Mesenchymal stem cell (in vitro differentiated cells and primary cell): ENCODE measurements at regions not wholly inside any gene's neighbourhood (a gene's known extent, or its start where the extent isn't known, plus 50 kb on each side); places are given as distances from the start of the nearest gene placed in this dataset.

Source experiments
- DNase-seq: peaks from one replicate; pipeline ENCODE4 v3.0.0-alpha.2; 2013
- H2AFZ ChIP-seq: one replicate; pipeline ENCODE4 v1.6.1; 2013; ENCODE audit warnings: low read depth, mild to moderate bottlenecking, control low read depth, inconsistent platforms, low read length, moderate library complexity
- H2AK5ac ChIP-seq: 2 replicates; pipeline ENCODE4 v1.6.1; 2013; ENCODE audit warnings: low read length, moderate library complexity, mild to moderate bottlenecking, inconsistent platforms; ENCODE audit not compliant: severe bottlenecking
- H2BK120ac ChIP-seq: one replicate; pipeline ENCODE4 v1.6.1; 2013; ENCODE audit warnings: low read depth, mild to moderate bottlenecking, inconsistent platforms, low read length, moderate library complexity
- H2BK12ac ChIP-seq, 2 experiments: one replicate each; pipeline ENCODE4 v1.6.1; 2013; ENCODE audit warnings: inconsistent platforms in 2 of 2, low read length in 2 of 2, mild to moderate bottlenecking in 2 of 2, moderate library complexity in 2 of 2, control low read depth in 1 of 2
- H2BK15ac ChIP-seq: one replicate; pipeline ENCODE4 v1.6.1; 2013; ENCODE audit warnings: mild to moderate bottlenecking, low read depth, inconsistent platforms; ENCODE audit not compliant: poor library complexity, severe bottlenecking
- H2BK5ac ChIP-seq: 2 replicates; pipeline ENCODE4 v1.6.1; 2013; ENCODE audit warnings: low read depth, mild to moderate bottlenecking, low read length, control low read depth, inconsistent platforms; ENCODE audit not compliant: poor library complexity, severe bottlenecking
- H3K14ac ChIP-seq, 2 experiments: one replicate each; pipeline ENCODE4 v1.6.1; 2013; ENCODE audit warnings: inconsistent platforms in 2 of 2, low read length in 2 of 2, control low read depth in 1 of 2, mild to moderate bottlenecking in 1 of 2, moderate library complexity in 1 of 2
- H3K18ac ChIP-seq, 2 experiments: one replicate each; pipeline ENCODE4 v1.6.1; 2013; ENCODE audit warnings: inconsistent platforms in 2 of 2, low read length in 2 of 2, control low read depth in 1 of 2, low read depth in 1 of 2, mild to moderate bottlenecking in 1 of 2
- H3K23ac ChIP-seq, 2 experiments: one replicate each; pipeline ENCODE4 v1.6.1; 2013; ENCODE audit warnings: inconsistent platforms in 2 of 2, low read length in 2 of 2, mild to moderate bottlenecking in 2 of 2, moderate library complexity in 2 of 2, control low read depth in 1 of 2
- H3K27ac ChIP-seq: 2 replicates; pipeline ENCODE4 v1.5.1; 2013; ENCODE audit warnings: mild to moderate bottlenecking, moderate library complexity, low read length, control low read depth, inconsistent platforms; ENCODE audit not compliant: poor library complexity, severe bottlenecking
- H3K27me3 ChIP-seq, 2 experiments: 2 replicates each; pipeline versions ENCODE4 v1.6.1 to v1.7.0; 2013; ENCODE audit warnings: low read length in 2 of 2, mild to moderate bottlenecking in 2 of 2, moderate library complexity in 2 of 2, control low read depth in 1 of 2, inconsistent platforms in 1 of 2; ENCODE audit not compliant: control insufficient read depth in 1 of 2, insufficient read depth in 1 of 2
- H3K36me3 ChIP-seq, 2 experiments: 2 replicates each; pipeline versions ENCODE4 v1.6.1 to v1.7.0; 2013; ENCODE audit warnings: low read length in 2 of 2, control low read depth in 1 of 2, inconsistent platforms in 1 of 2, low read depth in 1 of 2, mild to moderate bottlenecking in 1 of 2; ENCODE audit not compliant: insufficient read depth in 2 of 2, control insufficient read depth in 1 of 2
- H3K4ac ChIP-seq, 2 experiments: one replicate each; pipeline ENCODE4 v1.6.1; 2013; ENCODE audit warnings: inconsistent platforms in 2 of 2, low read length in 2 of 2, mild to moderate bottlenecking in 2 of 2, moderate library complexity in 2 of 2, control low read depth in 1 of 2, low read depth in 1 of 2
- H3K4me1 ChIP-seq: 2 replicates; pipeline ENCODE4 v1.6.1; 2013; ENCODE audit warnings: low read depth, low read length, control low read depth; ENCODE audit not compliant: control insufficient read depth, insufficient read depth
- H3K4me2 ChIP-seq: 2 replicates; pipeline ENCODE4 v1.6.1; 2013; ENCODE audit warnings: low read length, mild to moderate bottlenecking, inconsistent platforms; ENCODE audit not compliant: poor library complexity, severe bottlenecking
- H3K4me3 ChIP-seq, 2 experiments: 2 replicates each; pipeline versions ENCODE4 v1.5.1 to v1.7.0; 2013; ENCODE audit warnings: low read length in 2 of 2, mild to moderate bottlenecking in 2 of 2, control low read depth in 1 of 2, low read depth in 1 of 2; ENCODE audit not compliant: insufficient read depth in 1 of 2
- H3K79me1 ChIP-seq: replicated peaks from 2 replicates; pipeline ENCODE4 v1.6.1; 2013; ENCODE audit warnings: mild to moderate bottlenecking, control low read depth, low read length, inconsistent platforms; ENCODE audit not compliant: poor library complexity, severe bottlenecking
- H3K9ac ChIP-seq: 2 replicates; pipeline ENCODE4 v1.7.0; 2013; ENCODE audit warnings: mild to moderate bottlenecking, low read length, moderate library complexity
- H3K9me3 ChIP-seq: 2 replicates; pipeline ENCODE4 v1.7.0; 2013; ENCODE audit warnings: mild to moderate bottlenecking, low read length; ENCODE audit not compliant: control insufficient read depth
- H4K8ac ChIP-seq: one replicate; pipeline ENCODE4 v1.6.1; 2013; ENCODE audit warnings: inconsistent platforms, mild to moderate bottlenecking, low read length, moderate library complexity
- H4K91ac ChIP-seq: one replicate; pipeline ENCODE4 v1.6.1; 2013; ENCODE audit warnings: mild to moderate bottlenecking, low read length, inconsistent platforms
- WGBS: methylation state at CpG from one replicate; pipeline ENCODE4 v1.1.7; 2013; ENCODE audit warnings: mixed read lengths; 5-methylcytosine and 5-hydroxymethylcytosine counted together

- Histone ChIP-seq H3K18ac (no peak overlapping the region), H3K14ac (no peak overlapping the region), H3K79me1 (no peaks in the 10 kb centered on the region), H2AK5ac (no peak overlapping the region), H3K9ac (no peak overlapping the region), H2BK5ac (no peak overlapping the region), H3K4me2 (no peak overlapping the region), H3K27ac (no peak overlapping the region), H3K4me1 (peaks cover 5% of the 10 kb centered on the region), H3K36me3 (no peaks in the 10 kb centered on the region), H2BK15ac (no peak overlapping the region), H3K4me3 (no peak overlapping the region), H3K23ac (no peak overlapping the region), H2BK12ac (no peak overlapping the region), H3K27me3 (no peaks in the 10 kb centered on the region), H3K9me3 (no peaks in the 10 kb centered on the region), H2AFZ (no peak overlapping the region), H3K4ac (no peak overlapping the region), H4K8ac (no peak overlapping the region), H2BK120ac (no peak overlapping the region), H4K91ac (no peak overlapping the region)
- WGBS: 33% methylated on average over 4 of the region's 4 CpGs
- peak; percentile 86 for DNase-seq
Observed at GRCh38 chr13:105937451-105937850, 598.0 kb downstream of the EFNB2 start.

- H3K36me3 ChIP-seq: no peaks in the 10 kb centered on the region
- WGBS: 57% methylated on average over 3 of the region's 5 CpGs
- no peak overlapping the region for H2AFZ ChIP-seq
- H2BK12ac ChIP-seq: peak overlapping the region in 1 of 2 experiments; percentile 45
- H3K79me1 ChIP-seq: no peaks in the 10 kb centered on the region
- no peaks in the 10 kb centered on the region for H3K9me3 ChIP-seq
- no peak overlapping the region for H3K23ac ChIP-seq
- H2BK15ac ChIP-seq: no peak overlapping the region
- H2BK120ac ChIP-seq: peak overlapping the region; percentile 83
- H3K4me2 ChIP-seq: no peak overlapping the region
- H4K8ac ChIP-seq: no peak overlapping the region
- no peak overlapping the region for H3K27ac ChIP-seq
- H3K14ac ChIP-seq: no peak overlapping the region
- no peak overlapping the region for H2AK5ac ChIP-seq
- H3K9ac ChIP-seq: no peak overlapping the region
- H3K4me1 ChIP-seq: peaks cover 5% of the 10 kb centered on the region
- no peak overlapping the region for H4K91ac ChIP-seq
- H3K27me3 ChIP-seq: no peaks in the 10 kb centered on the region
- DNase-seq: peak; percentile 69
- no peak overlapping the region for H3K4ac ChIP-seq
- peak overlapping the region in 1 of 2 experiments; percentile 43 for H3K18ac ChIP-seq
- no peak overlapping the region for H2BK5ac ChIP-seq
- H3K4me3 ChIP-seq: no peak overlapping the region
Observed at GRCh38 chr13:105936816-105937215, 598.6 kb downstream of the EFNB2 start.

- Histone ChIP-seq H3K23ac (no peak overlapping the region), H3K27ac (no peak overlapping the region), H3K18ac (no peak overlapping the region), H4K8ac (no peak overlapping the region), H3K4ac (no peak overlapping the region), H3K9me3 (no peaks in the 10 kb centered on the region), H3K79me1 (no peaks in the 10 kb centered on the region), H4K91ac (no peak overlapping the region), H3K9ac (no peak overlapping the region), H2BK12ac (no peak overlapping the region), H2BK5ac (no peak overlapping the region), H3K4me2 (no peak overlapping the region), H2AK5ac (no peak overlapping the region), H2BK120ac (no peak overlapping the region), H2AFZ (no peak overlapping the region), H3K4me3 (no peak overlapping the region), H2BK15ac (no peak overlapping the region), H3K4me1 (no peaks in the 10 kb centered on the region), H3K36me3 (no peaks in the 10 kb centered on the region), H3K27me3 (no peaks in the 10 kb centered on the region), H3K14ac (no peak overlapping the region)
- WGBS: 90% methylated on average over 4 of the region's 4 CpGs
- DNase-seq: no peak
Observed at GRCh38 chr13:105929505-105929904, 606.0 kb downstream of the EFNB2 start.

GRCh38 chr13:105928901-105929300, 606.6 kb downstream of the EFNB2 start:
- H2BK5ac ChIP-seq: no peak overlapping the region

More at GRCh38 chr13:105928901-105929300, 606.6 kb downstream of the EFNB2 start:
- no peaks in the 10 kb centered on the region for H3K9me3 ChIP-seq
- no peak overlapping the region for H4K8ac ChIP-seq
- no peak for DNase-seq
- no peaks in the 10 kb centered on the region for H3K27me3 ChIP-seq
- no peak overlapping the region for H2BK15ac ChIP-seq
- H2AFZ ChIP-seq: no peak overlapping the region
- H3K4ac ChIP-seq: no peak overlapping the region
- no peak overlapping the region for H3K9ac ChIP-seq
- H3K36me3 ChIP-seq: no peaks in the 10 kb centered on the region
- no peak overlapping the region for H3K23ac ChIP-seq
- no peak overlapping the region for H3K14ac ChIP-seq
- H3K4me2 ChIP-seq: no peak overlapping the region
- H2AK5ac ChIP-seq: no peak overlapping the region
- H2BK120ac ChIP-seq: no peak overlapping the region
- no peaks in the 10 kb centered on the region for H3K79me1 ChIP-seq
- H3K18ac ChIP-seq: no peak overlapping the region
- no peak overlapping the region for H2BK12ac ChIP-seq
- no peaks in the 10 kb centered on the region for H3K4me1 ChIP-seq
- no peak overlapping the region for H3K4me3 ChIP-seq
- H3K27ac ChIP-seq: no peak overlapping the region
- peak overlapping the region; percentile 7 for H4K91ac ChIP-seq
- 96% methylated on average over 4 of the region's 4 CpGs for WGBS
